Left lung (tissue), 4 donors: ENCODE measurements at regions not wholly inside any gene's neighbourhood (a gene's known extent, or its start where the extent isn't known, plus 50 kb on each side); places are given as distances from the start of the nearest gene placed in this dataset.
"Not testable (repeated sequence)": the region's sequence is repeated elsewhere in the genome, so short reads cannot be mapped to it uniquely, and the experiment has no call there.

Experiments
- ATAC-seq: fragments of 200-7000 bp; cut with Tn5 transposase; one replicate; pipeline ENCODE4 v1.9.1; 2020; ENCODE audit warnings: moderate library complexity
- DNase-seq, 4 donors: peaks; one replicate each; pipeline ENCODE4 v3.0.0-alpha.2; 2013 to 2020
- H3K27ac ChIP-seq, 2 donors: fragments of 200-600 bp; sonication (generic) in 1 of 2; one replicate each; pipeline versions ENCODE4 v1.5.0 to v1.8.0; 2020 to 2021
- H3K27me3 ChIP-seq, 2 donors: fragments of 200-600 bp; sonication (generic) in 1 of 2; one replicate each; pipeline versions ENCODE4 v1.5.0 to v1.8.0; 2020 to 2021
- H3K36me3 ChIP-seq, 2 donors: fragments of 200-600 bp; sonication (generic) in 1 of 2; one replicate each; pipeline versions ENCODE4 v1.5.0 to v1.8.0; 2020 to 2021
- H3K4me1 ChIP-seq, 2 donors: fragments of 200-600 bp; one replicate each; pipeline ENCODE4 v1.8.0; 2021
- H3K4me3 ChIP-seq, 2 donors: fragments of 200-600 bp; sonication (generic) in 1 of 2; one replicate each; pipeline versions ENCODE4 v1.5.0 to v1.8.0; 2020 to 2021; ENCODE audit warnings: mild to moderate bottlenecking in 1 of 2
- H3K9me3 ChIP-seq, 2 donors: fragments of 200-600 bp; sonication (generic) in 1 of 2; one replicate each; pipeline versions ENCODE4 v1.5.0 to v1.8.0; 2020 to 2021
- intact Hi-C, 2 donors: fragments of 100-400 bp; cut with DNase I; formaldehyde crosslinking; loops; one replicate each; pipeline versions ENCODE4 v1.11.2 to v1.14.2; 2022
- donor health status: DM: no; HTN: yes; CAD: no.
- donor health status: DM: no; HTN: no; CAD: no.

DNA sequence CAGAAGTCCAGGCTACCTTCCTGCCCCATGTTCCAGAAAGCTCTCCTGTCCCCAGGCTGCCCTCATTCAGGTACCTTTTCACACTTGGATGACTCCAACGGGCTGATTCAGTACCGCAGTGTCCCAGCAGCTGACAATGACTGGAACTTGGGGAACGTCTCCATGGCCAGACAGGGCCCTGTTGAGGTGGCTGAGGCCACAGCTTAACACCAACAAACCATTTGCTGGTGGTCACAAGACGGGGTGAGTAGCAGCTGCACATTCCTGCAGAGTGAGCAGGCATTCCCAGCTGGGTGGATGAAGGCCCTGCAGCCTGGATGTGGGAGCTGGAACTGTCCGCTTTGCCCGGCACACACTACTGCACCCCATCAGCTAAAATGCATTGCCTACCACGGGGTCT, 4481.3 kb upstream of the TPTE start:
- H3K9me3 ChIP-seq, H3K4me3 ChIP-seq, H3K4me1 ChIP-seq, H3K27me3 ChIP-seq, H3K36me3 ChIP-seq, intact Hi-C loops, DNase-seq, H3K27ac ChIP-seq: not testable (repeated sequence)
- peak; percentile 9 for ATAC-seq

- intact Hi-C loops, DNase-seq, H3K9me3 ChIP-seq, H3K36me3 ChIP-seq, H3K27ac ChIP-seq, H3K4me3 ChIP-seq, H3K27me3 ChIP-seq, H3K4me1 ChIP-seq: not testable (repeated sequence)
- peak; percentile 84 for ATAC-seq
Measured at GRCh38 chr21:6043430-6044275, 4477.7 kb upstream of the TPTE start.

DNA sequence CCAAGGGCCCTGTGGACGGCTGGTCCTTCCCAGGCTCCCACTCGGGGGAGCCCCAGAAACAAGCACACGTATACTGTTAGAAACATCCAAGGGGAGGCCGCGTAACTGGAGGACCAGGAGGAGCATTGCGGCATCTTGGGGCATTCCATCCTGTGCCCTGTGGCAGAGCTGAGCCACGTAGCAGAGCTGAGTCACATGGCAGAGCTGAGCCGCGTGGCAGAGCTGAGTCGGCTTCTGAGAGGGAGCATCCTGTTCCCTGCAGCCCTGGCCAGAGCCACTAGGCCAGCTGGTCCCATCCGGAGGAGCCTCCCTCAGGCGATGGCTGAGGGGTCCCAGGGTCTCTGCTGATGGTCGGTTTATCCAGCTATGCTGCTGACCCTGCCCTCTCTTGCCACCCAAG, 4476.7 kb upstream of the TPTE start:
- DNase-seq, H3K4me3 ChIP-seq, intact Hi-C loops, H3K9me3 ChIP-seq, H3K36me3 ChIP-seq, H3K4me1 ChIP-seq, H3K27ac ChIP-seq, H3K27me3 ChIP-seq: not testable (repeated sequence)
- peak; percentile 68 for ATAC-seq

DNA sequence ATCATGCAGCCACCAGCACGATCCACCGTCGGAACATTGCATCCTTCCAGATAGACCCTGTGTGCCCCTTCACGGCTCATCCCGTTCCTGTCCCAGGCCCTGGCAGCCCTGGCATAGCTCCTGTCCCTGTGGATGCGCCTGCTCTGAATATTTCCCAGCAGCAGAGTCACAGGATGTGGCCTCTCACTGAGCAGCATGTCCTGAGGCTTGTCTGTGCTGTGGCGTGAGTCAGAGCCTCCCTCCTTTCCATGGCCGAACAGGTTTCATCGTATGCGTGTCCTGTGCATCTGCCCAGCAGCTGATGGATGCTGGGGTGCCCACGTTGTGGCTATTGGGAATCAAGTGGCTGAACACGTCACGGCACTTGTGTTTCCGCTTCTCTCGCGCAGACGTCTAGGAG, 4471.5 kb upstream of the TPTE start:
- intact Hi-C loops, DNase-seq: not testable (repeated sequence)

DNA sequence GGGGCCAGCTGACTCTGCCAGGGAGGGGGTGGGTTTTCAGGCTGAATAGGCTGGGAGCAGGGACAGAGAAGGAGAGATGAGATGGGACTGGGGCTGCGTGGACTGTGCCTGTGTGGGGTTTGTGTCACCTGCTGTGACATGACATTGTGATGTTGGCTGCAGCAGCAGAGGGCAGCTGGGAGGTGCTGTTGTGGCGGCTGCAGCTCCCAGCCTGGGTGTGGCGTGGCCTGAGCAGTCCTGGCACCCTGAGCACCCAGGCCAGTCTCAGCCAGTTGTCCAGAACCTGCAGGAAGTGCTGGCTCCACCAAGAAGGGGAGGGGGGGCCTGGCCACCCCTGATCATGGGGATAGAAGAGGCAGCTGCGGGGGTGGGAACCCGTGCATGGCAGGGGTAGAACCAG, 4469.3 kb upstream of the TPTE start:
- H3K9me3 ChIP-seq, DNase-seq, H3K36me3 ChIP-seq, H3K27ac ChIP-seq, H3K4me1 ChIP-seq, H3K27me3 ChIP-seq, H3K4me3 ChIP-seq, intact Hi-C loops: not testable (repeated sequence)
- peak; percentile 93 for ATAC-seq

More for the DNA sequence above, 4471.5 kb upstream of the TPTE start:
- not testable (repeated sequence) for H3K27ac ChIP-seq, ATAC-seq, H3K36me3 ChIP-seq, H3K4me3 ChIP-seq, H3K9me3 ChIP-seq, H3K27me3 ChIP-seq, H3K4me1 ChIP-seq

DNA sequence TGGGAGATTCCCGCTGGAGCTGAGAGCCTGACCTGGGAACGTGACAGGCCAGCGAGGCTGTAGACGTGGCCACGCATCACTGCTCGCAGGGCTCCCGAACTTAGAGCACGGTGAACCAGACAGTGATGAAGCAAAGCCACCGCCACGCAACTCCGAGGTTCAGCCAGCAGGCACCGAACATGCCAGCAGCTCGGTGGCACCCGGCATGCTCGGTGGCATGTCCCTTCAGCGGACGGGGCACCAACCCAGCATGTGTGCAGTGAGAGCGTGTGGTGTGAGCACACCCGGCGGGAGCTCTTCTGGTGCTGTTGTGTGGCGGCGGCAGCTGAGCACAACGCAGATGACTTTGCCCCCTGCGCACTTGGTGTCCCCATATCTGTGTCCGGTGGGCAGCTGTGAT, 4468.2 kb upstream of the TPTE start:
- ATAC-seq, H3K27ac ChIP-seq, intact Hi-C loops, H3K4me3 ChIP-seq, H3K27me3 ChIP-seq, H3K9me3 ChIP-seq, H3K4me1 ChIP-seq, DNase-seq, H3K36me3 ChIP-seq: not testable (repeated sequence)

- H3K9me3 ChIP-seq, intact Hi-C loops, DNase-seq, H3K36me3 ChIP-seq, H3K27ac ChIP-seq, H3K4me1 ChIP-seq, H3K4me3 ChIP-seq, H3K27me3 ChIP-seq: not testable (repeated sequence)
- ATAC-seq, result peak; percentile 9
Measured at GRCh38 chr21:6058997-6059396, 4462.4 kb upstream of the TPTE start.

- DNase-seq, intact Hi-C loops, H3K27ac ChIP-seq, H3K4me3 ChIP-seq, H3K9me3 ChIP-seq, H3K36me3 ChIP-seq, H3K4me1 ChIP-seq, H3K27me3 ChIP-seq: not testable (repeated sequence)
- ATAC-seq, result peak; percentile 87
Measured at GRCh38 chr21:6060054-6060681, 4461.2 kb upstream of the TPTE start.

GRCh38 chr21:6066320-6066985, 4454.9 kb upstream of the TPTE start:
- H3K4me1 ChIP-seq, ATAC-seq, H3K27ac ChIP-seq, DNase-seq, H3K9me3 ChIP-seq, intact Hi-C loops, H3K27me3 ChIP-seq, H3K36me3 ChIP-seq, H3K4me3 ChIP-seq: not testable (repeated sequence)

- H3K4me3 ChIP-seq, DNase-seq, intact Hi-C loops, H3K4me1 ChIP-seq, H3K27me3 ChIP-seq, H3K9me3 ChIP-seq, ATAC-seq, H3K36me3 ChIP-seq, H3K27ac ChIP-seq: not testable (repeated sequence)
Measured at GRCh38 chr21:6068098-6068831, 4453.1 kb upstream of the TPTE start.

- H3K27me3 ChIP-seq, H3K27ac ChIP-seq, H3K9me3 ChIP-seq, H3K4me3 ChIP-seq, ATAC-seq, H3K4me1 ChIP-seq, H3K36me3 ChIP-seq, intact Hi-C loops: not testable (repeated sequence)
- peak in 1 of 4 donors; percentile 0 for DNase-seq
Measured at GRCh38 chr21:6070213-6070612, 4451.2 kb upstream of the TPTE start.

GRCh38 chr21:6072691-6073090, 4448.7 kb upstream of the TPTE start:
- ATAC-seq, H3K4me1 ChIP-seq, DNase-seq, H3K4me3 ChIP-seq, H3K36me3 ChIP-seq, H3K27me3 ChIP-seq, H3K27ac ChIP-seq, H3K9me3 ChIP-seq, intact Hi-C loops: not testable (repeated sequence)
